Mammary epithelial cell (primary cell): ENCODE measurements at regions not wholly inside any gene's neighbourhood (a gene's known extent, or its start where the extent isn't known, plus 50 kb on each side); places are given as distances from the start of the nearest gene placed in this dataset.

Experiments
- CTCF ChIP-seq, 2 donors: IDR thresholded peaks in 1 of 2; conservative IDR thresholded peaks in 1 of 2; 2 replicates each; pipeline ENCODE4 v1.5.1; 2011 to 2012; ENCODE audit warnings: inconsistent platforms in 2 of 2, low read length in 2 of 2, mild to moderate bottlenecking in 2 of 2, control low read depth in 1 of 2, low read depth in 1 of 2; ENCODE audit not compliant: insufficient read depth in 1 of 2; ENCODE audit errors: extremely low read depth in 1 of 2
- EZH2 ChIP-seq: IDR thresholded peaks from 2 replicates; pipeline ENCODE4 v1.6.1; 2012; ENCODE audit warnings: low read length, inconsistent platforms, borderline replicate concordance

DNA sequence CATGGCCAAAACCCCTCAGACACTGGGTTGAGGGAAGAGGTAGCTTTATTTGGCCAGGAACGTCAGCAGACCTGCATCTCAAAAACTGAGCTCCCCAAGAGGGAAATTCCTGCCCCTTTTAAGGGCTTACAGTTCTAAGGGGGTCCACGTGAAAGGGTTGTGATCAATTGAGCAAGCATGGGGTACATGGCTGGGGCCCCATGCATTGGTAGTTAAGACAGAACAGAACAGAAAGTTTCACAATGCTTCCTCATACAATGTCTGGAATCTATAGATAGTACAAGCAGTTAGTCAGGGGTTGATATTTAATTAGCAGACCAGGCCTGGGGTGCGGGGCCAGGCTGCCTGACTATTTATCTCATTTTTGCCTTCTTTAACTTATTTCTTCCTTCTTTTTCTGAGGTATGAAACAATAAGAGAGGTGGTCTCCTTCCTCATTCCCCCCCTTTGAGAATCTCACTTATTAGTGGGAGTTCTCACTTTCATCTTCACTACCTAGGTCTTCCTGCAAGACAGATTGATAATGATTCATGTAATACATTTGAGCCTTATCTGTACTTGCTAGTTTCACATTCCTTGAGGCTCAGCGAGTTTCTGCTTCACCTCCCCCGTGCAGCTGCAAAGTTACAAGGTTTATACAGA lies 84.8 kb downstream of the SLC25A15 start:
- TF ChIP-seq CTCF (conservative IDR thresholded peaks at IDR 0.05 in 1 of 2, IDR thresholded peaks at IDR 0.05 in 1 of 2; ENCODE audit: extremely low read depth in 1 of 2, insufficient read depth in 1 of 2, low read depth in 1 of 2, low read length in 2 of 2) (no peak), EZH2 (no peak)
